ENCODE measurements at regions not wholly inside any gene's neighbourhood (a gene's known extent, or its start where the extent isn't known, plus 50 kb on each side); places are given as distances from the start of the nearest gene placed in this dataset.

DNA sequence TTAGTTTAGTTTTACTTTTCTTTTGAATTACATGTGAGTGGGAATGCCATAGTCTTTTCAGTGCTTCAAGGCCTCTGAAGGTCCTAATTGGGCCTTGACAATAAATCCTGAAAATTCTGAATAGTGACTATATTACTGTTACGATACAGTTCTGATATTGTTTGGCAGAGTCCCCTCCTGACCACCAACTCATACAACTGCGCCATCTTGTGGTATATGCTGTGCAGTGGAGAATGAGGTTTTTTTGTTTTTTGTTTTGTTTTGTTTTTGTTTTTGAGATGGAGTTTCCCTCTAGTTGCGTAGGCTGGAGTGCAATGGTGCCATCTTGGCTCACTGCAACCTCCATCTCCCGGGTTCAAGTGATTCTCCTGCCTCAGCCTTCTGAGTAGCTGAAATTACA, 56.6 kb upstream of the CHRDL1 start:
- peak; percentile 35 for DNase-seq

DNA sequence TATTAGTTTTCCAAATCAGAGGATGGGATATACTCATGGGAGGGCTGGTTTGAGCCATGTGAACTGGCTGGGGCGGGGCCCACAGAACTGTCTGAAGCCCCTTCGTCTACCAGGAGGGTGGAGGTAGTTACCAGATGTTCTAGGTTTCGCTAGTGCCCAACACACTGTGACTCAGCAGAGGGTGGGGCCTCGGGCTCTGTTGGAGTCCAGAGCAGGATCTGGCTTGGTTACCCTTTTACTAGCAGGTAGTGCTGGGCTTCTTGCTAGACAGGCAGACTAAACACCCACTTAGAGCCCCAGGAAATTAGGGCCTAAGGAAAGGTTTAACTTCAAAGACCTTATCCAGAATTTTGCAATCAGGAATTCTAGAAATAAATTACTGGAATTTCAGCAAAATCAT, 56.2 kb upstream of the CHRDL1 start:
- DNase-seq, result no peak

DNA sequence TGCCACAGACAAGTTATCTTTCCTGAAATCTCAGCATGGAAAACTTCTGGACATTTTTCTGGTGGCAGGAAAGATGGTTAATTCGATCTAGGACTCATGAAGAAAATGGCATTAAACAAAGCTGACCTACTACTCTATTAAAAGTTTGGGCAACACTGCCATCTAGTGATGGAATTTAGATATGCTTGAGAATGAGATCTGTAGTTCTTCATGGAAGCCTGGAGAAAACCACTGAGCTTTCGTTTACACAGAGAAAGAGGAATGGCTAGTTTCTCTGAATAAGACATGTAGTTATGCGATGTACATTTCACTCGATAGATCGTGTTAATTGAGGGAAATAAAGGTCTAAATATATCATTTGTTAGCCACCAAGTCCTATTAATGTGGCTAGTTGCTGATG, 51.7 kb upstream of the CHRDL1 start:
- DNase-seq, result peak; percentile 50

DNA sequence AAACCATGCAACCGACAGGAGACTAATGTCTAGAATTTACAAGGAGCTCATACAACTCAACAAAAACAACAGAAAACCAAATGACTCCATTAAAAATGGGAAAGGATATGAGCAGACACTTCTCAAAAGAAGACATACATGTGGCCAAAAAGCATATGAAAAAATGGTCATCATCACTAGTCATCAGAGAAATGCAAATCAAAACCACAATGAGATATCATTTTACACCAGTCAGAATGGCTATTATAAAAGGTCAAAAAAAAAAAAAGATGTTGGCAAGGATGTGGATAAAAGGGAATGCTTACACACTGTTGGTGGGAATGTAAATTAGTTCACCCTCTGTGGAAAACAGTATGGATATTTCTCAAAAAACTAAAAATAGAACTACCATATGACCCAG, 50.5 kb upstream of the CHRDL1 start:
- no peak for DNase-seq
